H1 (cell line): ENCODE measurements at regions not wholly inside any gene's neighbourhood (a gene's known extent, or its start where the extent isn't known, plus 50 kb on each side); places are given as distances from the start of the nearest gene placed in this dataset.
A peak's percentile ranks its signal among the peaks of the same experiment; 100 is the strongest.

Experiments
- CTCF ChIA-PET: fragments of 300-600 bp; sonication (Branson Sonifier 250); formaldehyde crosslinking; loops from one replicate; lab custom pipeline; 2021; ENCODE audit not compliant: partially characterized antibody; lab: Charles Lee
- POLR2A ChIA-PET: fragments of 300-600 bp; sonication (Branson Sonifier 250); formaldehyde crosslinking; loops from one replicate; lab custom pipeline; 2021; ENCODE audit warnings: inconsistent platforms; ENCODE audit not compliant: partially characterized antibody; lab: Charles Lee
- DNase-seq, 2 experiments: peaks; one replicate each; pipeline versions ENCODE4 v3.0.0 to v3.0.0-alpha.2; 2010 to 2022; ENCODE audit warnings: low spot score in 2 of 2, low read depth in 1 of 2, mixed read lengths in 1 of 2
- FAIRE-seq: peaks from 2 replicates; lab custom pipeline; 2011; peaks lifted over from hg19 to GRCh38; lab: Jason Lieb, UNC
- H2AFZ ChIP-seq: 2 replicates; pipeline ENCODE4 v1.8.1; 2012; ENCODE audit warnings: low read length, inconsistent platforms
- H2AK5ac ChIP-seq: 2 replicates; pipeline ENCODE4 v1.6.1; 2013; ENCODE audit warnings: low read depth, low read length
- H2BK120ac ChIP-seq: replicated peaks from 2 replicates; pipeline ENCODE3; 2013; ENCODE audit warnings: low read depth, low read length, inconsistent platforms
- H2BK12ac ChIP-seq: 2 replicates; pipeline ENCODE4 v1.6.1; 2013; ENCODE audit warnings: low read depth, low read length
- H2BK15ac ChIP-seq: 2 replicates; pipeline ENCODE4 v1.6.1; 2013; ENCODE audit warnings: low read length
- H2BK20ac ChIP-seq: 2 replicates; pipeline ENCODE4 v1.6.1; 2013; ENCODE audit warnings: low read length
- H2BK5ac ChIP-seq: 2 replicates; pipeline ENCODE4 v1.6.1; 2013; ENCODE audit warnings: low read depth, low read length
- H3K14ac ChIP-seq: 2 replicates; pipeline ENCODE4 v1.6.1; 2013; ENCODE audit warnings: inconsistent platforms; ENCODE audit not compliant: insufficient read length
- H3K18ac ChIP-seq: 2 replicates; pipeline ENCODE4 v1.6.1; 2013; ENCODE audit warnings: low read length; ENCODE audit errors: extremely low read depth
- H3K23ac ChIP-seq: 2 replicates; pipeline ENCODE4 v1.6.1; 2013; ENCODE audit warnings: inconsistent platforms; ENCODE audit not compliant: insufficient read length
- H3K23me2 ChIP-seq: 2 replicates; pipeline ENCODE4 v1.6.1; 2013; ENCODE audit warnings: low read depth, low read length
- H3K27ac ChIP-seq: 2 replicates; pipeline ENCODE4 v1.6.1; 2011; ENCODE audit warnings: low read depth, low read length, inconsistent platforms
- H3K27me3 ChIP-seq, 4 experiments: replicated peaks in 1 of 4; 1 replicate in 1 of 4; 2 replicates in 3 of 4; pipeline versions ENCODE4 v1.6.1 to v1.8.1; 2011 to 2013; ENCODE audit warnings: low read length in 3 of 4, mild to moderate bottlenecking in 3 of 4, inconsistent platforms in 2 of 4, mixed read lengths in 2 of 4, moderate library complexity in 1 of 4; ENCODE audit not compliant: control insufficient read depth in 3 of 4, insufficient read depth in 3 of 4; ENCODE audit errors: extremely low read depth in 1 of 4
- H3K36me3 ChIP-seq, 4 experiments: 2 replicates each; pipeline versions ENCODE4 v1.6.1 to v1.8.1; 2011 to 2013; ENCODE audit warnings: mild to moderate bottlenecking in 4 of 4, low read length in 3 of 4, moderate library complexity in 2 of 4, control low read depth in 1 of 4, inconsistent platforms in 1 of 4; ENCODE audit not compliant: insufficient read depth in 4 of 4, control insufficient read depth in 2 of 4
- H3K4ac ChIP-seq: replicated peaks from 2 replicates; pipeline ENCODE3; 2013; ENCODE audit warnings: low read length, low read depth, mixed read lengths, inconsistent platforms; ENCODE audit not compliant: insufficient read length
- H3K4me1 ChIP-seq, 4 experiments: replicated peaks in 1 of 4; 1 replicate in 1 of 4; 2 replicates in 3 of 4; pipeline versions ENCODE4 v1.6.1 to v1.8.1; 2011 to 2013; ENCODE audit warnings: low read length in 3 of 4, inconsistent platforms in 2 of 4, mixed read lengths in 1 of 4; ENCODE audit not compliant: insufficient read depth in 4 of 4, control insufficient read depth in 3 of 4
- H3K4me2 ChIP-seq, 2 experiments: 2 replicates each; pipeline versions ENCODE4 v1.6.1 to v1.8.1; 2011 to 2013; ENCODE audit warnings: low read depth in 2 of 2, low read length in 2 of 2, control low read depth in 1 of 2, inconsistent platforms in 1 of 2, mild to moderate bottlenecking in 1 of 2; ENCODE audit not compliant: insufficient read depth in 1 of 2
- H3K4me3 ChIP-seq, 4 experiments: fragments of 200-600, 300-600 bp in 1 of 4; sonication (generic), shearing (Covaris generic), sonication (Bioruptor Twin) in 1 of 4; 2 replicates each; pipeline versions ENCODE4 v1.5.1 to v1.8.1; 2011 to 2016; ENCODE audit warnings: low read length in 4 of 4, low read depth in 3 of 4, control low read depth in 2 of 4, inconsistent platforms in 2 of 4, mild to moderate bottlenecking in 2 of 4, mixed read lengths in 1 of 4, moderate library complexity in 1 of 4; ENCODE audit not compliant: insufficient read depth in 2 of 4; ENCODE audit errors: extremely low read depth in 1 of 4
- H3K56ac ChIP-seq: replicated peaks from 2 replicates; pipeline ENCODE3; 2013; ENCODE audit warnings: low read depth, mild to moderate bottlenecking, mixed read lengths, low read length, inconsistent platforms; ENCODE audit not compliant: insufficient read length
- H3K79me1 ChIP-seq: 2 replicates; pipeline ENCODE4 v1.6.1; 2013; ENCODE audit warnings: low read depth, low read length, control low read depth
- H3K79me2 ChIP-seq, 2 experiments: 2 replicates each; pipeline versions ENCODE4 v1.6.1 to v1.8.1; 2012 to 2013; ENCODE audit warnings: low read length in 2 of 2, mild to moderate bottlenecking in 2 of 2, inconsistent platforms in 1 of 2; ENCODE audit not compliant: insufficient read depth in 2 of 2, control insufficient read depth in 1 of 2
- H3K9ac ChIP-seq, 4 experiments: replicated peaks in 1 of 4; 1 replicate in 1 of 4; 2 replicates in 3 of 4; pipeline versions ENCODE4 v1.6.1 to v1.8.1; 2011 to 2013; ENCODE audit warnings: low read depth in 3 of 4, low read length in 3 of 4, control low read depth in 2 of 4, mild to moderate bottlenecking in 2 of 4, moderate library complexity in 2 of 4, inconsistent platforms in 1 of 4; ENCODE audit errors: extremely low read depth in 1 of 4
- H3K9me3 ChIP-seq, 2 experiments: 2 replicates each; pipeline versions ENCODE4 v1.6.1 to v1.8.1; 2012 to 2013; ENCODE audit warnings: mild to moderate bottlenecking in 2 of 2, moderate library complexity in 2 of 2, control low read depth in 1 of 2, inconsistent platforms in 1 of 2, low read depth in 1 of 2, low read length in 1 of 2, mixed read lengths in 1 of 2; ENCODE audit not compliant: insufficient read depth in 2 of 2
- H4K20me1 ChIP-seq, 2 experiments: replicated peaks in 1 of 2; 2 replicates each; pipeline versions ENCODE3 to v1.8.1; 2011 to 2013; ENCODE audit warnings: inconsistent platforms in 2 of 2, low read length in 2 of 2, mild to moderate bottlenecking in 1 of 2; ENCODE audit not compliant: insufficient read depth in 2 of 2, control insufficient read depth in 1 of 2
- H4K5ac ChIP-seq: 2 replicates; pipeline ENCODE4 v1.6.1; 2013; ENCODE audit warnings: low read length, low read depth, mixed read lengths, inconsistent platforms; ENCODE audit not compliant: insufficient read length
- H4K8ac ChIP-seq: 2 replicates; pipeline ENCODE4 v1.8.0; 2013; ENCODE audit warnings: mild to moderate bottlenecking, moderate library complexity, low read length, inconsistent platforms; ENCODE audit not compliant: insufficient read depth; ENCODE audit errors: extremely low read depth
- H4K91ac ChIP-seq: replicated peaks from 2 replicates; pipeline ENCODE3; 2013; ENCODE audit warnings: low read length, mixed read lengths, inconsistent platforms; ENCODE audit not compliant: insufficient read length
- ASH2L ChIP-seq: fragments of 200-600, 300-600 bp; sonication (generic); IDR thresholded peaks from one replicate; pipeline ENCODE4 v1.7.1; 2017; ENCODE audit warnings: low read length
- RNF2 ChIP-seq: fragments of 200-900, 300-1000 bp; sonication (generic); IDR thresholded peaks from 2 replicates; pipeline ENCODE4 v1.7.1; 2016; ENCODE audit warnings: borderline replicate concordance, low read depth, mild to moderate bottlenecking, antibody characterized with exemption, low read length; ENCODE audit not compliant: poor library complexity, severe bottlenecking; ENCODE audit errors: missing control alignments
- SAP30 ChIP-seq: fragments of 300-600 bp; sonication (generic); IDR thresholded peaks from 2 replicates; pipeline ENCODE4 v1.7.1; 2012; ENCODE audit warnings: low read length, moderate library complexity, mild to moderate bottlenecking, inconsistent platforms; ENCODE audit not compliant: insufficient read depth, insufficient replicate concordance
- TAF1 ChIP-seq: IDR thresholded peaks from 2 replicates; pipeline ENCODE4 v1.6.1; 2011; ENCODE audit warnings: mild to moderate bottlenecking, low read depth, low read length
- WGBS, 2 experiments: shearing (Covaris generic) in 1 of 2; methylation state at CpG; one replicate each; pipeline versions ENCODE4 v1.1.6 to v1.1.7; 2013 to 2015; ENCODE audit warnings: low lambda C conversion rate in 2 of 2, mixed read lengths in 2 of 2, inconsistent platforms in 1 of 2, low coverage in 1 of 2, missing lambda C conversion rate in 1 of 2; ENCODE audit not compliant: insufficient replicate concordance in 2 of 2, insufficient coverage in 1 of 2, insufficient read length in 1 of 2; ENCODE audit errors: extremely low coverage in 1 of 2, missing lambda C conversion rate in 1 of 2; 5-methylcytosine and 5-hydroxymethylcytosine counted together

DNA sequence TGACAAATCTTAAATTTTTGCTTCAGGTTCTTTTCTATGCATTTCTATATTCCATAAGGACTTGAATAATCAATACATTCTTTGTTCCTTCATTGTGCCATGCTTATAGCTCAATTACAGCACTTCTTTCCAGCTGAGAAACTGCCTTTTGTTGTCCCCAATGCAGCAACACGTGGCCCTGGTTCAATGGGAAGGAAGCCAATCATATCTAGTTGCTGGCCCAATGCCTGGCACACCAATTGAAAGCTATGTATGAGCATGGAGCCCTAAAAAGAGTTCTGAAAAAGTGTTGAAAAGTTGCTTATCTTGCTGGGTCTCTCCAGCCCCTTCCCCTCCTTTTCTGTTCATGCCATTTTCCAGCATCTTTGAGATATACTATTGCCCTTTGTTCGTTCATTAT, 448.0 kb upstream of the FAT3 start:
- Histone ChIP-seq H3K18ac (no peak overlapping the region), H3K4ac (no peak overlapping the region), H4K5ac (no peak overlapping the region), H2BK5ac (no peak overlapping the region), H3K4me2 (no peak overlapping the region), H3K14ac (no peak overlapping the region), H3K23me2 (no peaks in the 10 kb centered on the region), H3K9me3 (peaks cover 0 to 3% of the 10 kb centered on the region in 2 experiments; a peak in 1 of 4 replicates), H4K91ac (no peak overlapping the region), H2BK20ac (no peak overlapping the region), H3K27me3 (no peaks in the 10 kb centered on the region), H3K9ac (no peak overlapping the region), H3K36me3 (no peaks in the 10 kb centered on the region), H2AK5ac (no peak overlapping the region), H3K23ac (no peak overlapping the region), H2BK12ac (no peak overlapping the region), H2BK15ac (no peak overlapping the region), H4K8ac (no peak overlapping the region), H3K4me3 (no peak overlapping the region), H3K4me1 (no peaks in the 10 kb centered on the region), H3K79me1 (no peaks in the 10 kb centered on the region), H2AFZ (peak overlapping the region; percentile 16; the same call in 1 of the 2 replicates), H3K79me2 (no peaks in the 10 kb centered on the region), H2BK120ac (no peak overlapping the region), H3K27ac (no peak overlapping the region), H3K56ac (no peak overlapping the region), H4K20me1 (no peaks in the 10 kb centered on the region)
- 89% methylated on average over 2 of the region's 2 CpGs; no CpG with 5 or more reads in 1 of the 2 experiments for WGBS, 2 experiments
- ChIA-PET POLR2A (no interaction called here), CTCF (no interaction called here)
- DNase-seq (no peak), FAIRE-seq (no peak)
- TF ChIP-seq SAP30 (no peak), TAF1 (no peak), RNF2 (no peak), ASH2L (no peak)
